ENCODE measurements at regions not wholly inside any gene's neighbourhood (a gene's known extent, or its start where the extent isn't known, plus 50 kb on each side); places are given as distances from the start of the nearest gene placed in this dataset.

GRCh38 chr18:46297621-46298020, 193.4 kb downstream of the HAUS1 start:
- DNase-seq, result no peak

- no peak for DNase-seq
These were observed 194.3 kb downstream of the HAUS1 start for GRCh38 chr18:46298511-46298910.

- DNase-seq, result no peak
These were observed 195.4 kb downstream of the HAUS1 start for GRCh38 chr18:46299465-46300008.

DNA sequence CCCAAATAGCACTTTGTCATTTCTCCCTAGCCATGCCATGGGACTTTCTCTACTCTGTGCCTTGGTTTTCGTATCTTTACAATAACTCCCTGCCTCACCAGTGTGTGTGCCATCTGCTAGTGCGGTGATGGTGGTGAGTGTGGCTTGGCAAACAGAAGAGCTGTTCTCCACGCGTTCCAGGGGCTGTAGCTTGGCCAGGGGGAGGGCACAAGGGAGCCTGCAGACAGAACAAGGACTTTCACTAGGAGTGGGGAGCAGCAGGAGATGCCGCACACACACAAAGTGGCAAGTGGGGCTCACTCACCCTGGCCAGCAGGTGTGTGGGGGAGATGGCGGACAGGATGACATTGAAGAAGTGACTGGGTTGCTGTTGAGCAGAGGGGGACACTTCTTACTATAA, 196.9 kb downstream of the HAUS1 start:
- DNase-seq, result no peak

GRCh38 chr18:46301571-46301970, 197.4 kb downstream of the HAUS1 start:
- DNase-seq, result no peak

GRCh38 chr18:46302528-46303485, 198.6 kb downstream of the HAUS1 start:
- DNase-seq, result no peak

DNA sequence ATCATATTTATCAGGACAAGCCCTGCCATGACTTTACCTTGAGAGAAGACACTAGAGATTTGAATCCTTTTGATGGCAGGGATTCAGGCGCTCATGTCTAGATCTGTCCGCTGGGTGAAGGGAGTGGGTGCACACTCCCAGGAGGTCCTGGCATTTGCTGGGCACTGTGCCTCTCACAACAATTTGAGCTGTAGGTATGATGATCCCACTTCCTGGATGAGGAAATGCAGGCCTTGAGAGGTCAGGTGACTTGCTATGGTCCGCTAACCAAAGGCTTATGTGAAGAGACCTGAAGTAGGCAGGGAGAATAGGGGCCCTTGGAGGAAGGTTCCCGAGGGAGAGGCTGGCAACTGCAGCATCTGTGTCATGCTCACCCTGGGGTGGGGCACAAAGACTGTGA, 206.1 kb downstream of the HAUS1 start:
- no peak for DNase-seq

DNA sequence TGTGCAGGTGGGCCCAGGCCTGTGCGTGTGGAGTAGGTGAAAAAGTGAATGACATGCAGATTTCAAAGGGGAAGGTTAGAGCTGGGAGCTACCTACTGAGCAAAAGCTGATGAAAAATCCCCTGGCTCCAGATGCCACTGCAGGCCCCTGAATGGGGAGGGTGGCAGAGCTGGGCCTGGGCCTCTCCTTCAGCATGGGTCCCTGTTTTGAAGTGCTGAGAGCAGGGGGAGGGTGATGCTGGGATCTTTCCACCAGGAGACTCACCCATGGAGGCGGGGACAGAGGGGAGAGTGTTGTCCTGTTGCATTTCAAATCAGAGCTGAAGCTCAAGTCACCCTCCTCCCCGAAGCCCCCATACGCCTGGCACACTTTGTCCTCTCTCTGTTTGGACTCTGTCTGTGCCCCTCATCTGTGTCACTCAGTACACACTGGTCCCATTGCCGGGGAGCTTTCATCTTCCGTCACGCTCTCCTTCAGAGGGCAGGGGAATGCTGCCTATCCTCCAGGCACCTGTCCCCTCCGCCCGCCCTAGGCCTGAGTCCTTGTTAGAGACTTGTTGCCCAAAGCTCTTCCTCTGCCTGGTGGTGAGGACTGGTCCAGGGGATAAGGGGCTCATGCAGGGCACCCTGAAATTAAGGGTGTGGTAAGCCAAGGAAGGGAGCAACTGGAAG, 206.6 kb downstream of the HAUS1 start:
- no peak for DNase-seq

GRCh38 chr18:46311491-46311890, 207.3 kb downstream of the HAUS1 start:
- no peak for DNase-seq

- no peak for DNase-seq
These were observed 208.0 kb downstream of the HAUS1 start for GRCh38 chr18:46312221-46312620.

- no peak for DNase-seq
These were observed 209.3 kb downstream of the HAUS1 start for GRCh38 chr18:46313521-46313920.

DNA sequence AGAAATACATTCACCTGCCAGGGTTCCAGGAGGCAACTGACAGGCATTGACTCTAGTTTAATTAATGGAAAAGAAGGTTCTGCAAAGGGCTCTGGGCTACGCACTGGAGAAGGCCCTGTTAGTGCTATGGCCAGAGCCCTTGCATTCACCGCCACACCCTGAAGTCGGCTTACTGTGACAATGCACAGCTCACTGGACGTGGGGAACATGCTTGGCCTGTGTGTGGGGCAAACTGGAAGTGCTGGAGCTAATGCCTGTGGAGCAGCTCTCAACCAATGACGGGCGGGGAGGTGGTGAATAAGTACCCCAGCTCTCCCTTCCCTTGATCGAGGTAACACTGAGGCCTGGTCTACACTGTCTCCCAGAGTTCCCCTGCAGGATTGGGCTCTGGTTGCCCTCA, 209.8 kb downstream of the HAUS1 start:
- DNase-seq, result no peak

GRCh38 chr18:46315161-46315560, 211.0 kb downstream of the HAUS1 start:
- DNase-seq, result no peak

DNA sequence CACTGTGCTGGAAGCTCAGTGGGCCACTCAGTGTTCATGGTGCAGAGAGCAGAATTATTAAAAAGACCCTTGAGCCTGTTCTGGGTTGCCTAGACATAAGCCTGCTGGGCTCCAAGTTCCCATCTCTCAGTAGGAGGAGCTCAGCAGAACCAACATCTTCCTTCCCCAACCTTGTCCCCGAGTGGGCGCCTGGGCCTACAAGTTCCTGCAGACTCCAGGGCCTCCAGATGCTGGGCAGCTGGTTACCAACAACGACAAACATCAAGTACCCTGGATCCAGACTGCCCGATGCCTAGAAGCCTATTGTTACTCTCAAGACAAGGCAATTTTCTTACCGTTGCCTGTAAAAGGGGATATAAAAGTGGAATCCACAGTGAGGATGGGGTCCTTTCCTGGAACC, 214.2 kb downstream of the HAUS1 start:
- DNase-seq, result no peak

DNA sequence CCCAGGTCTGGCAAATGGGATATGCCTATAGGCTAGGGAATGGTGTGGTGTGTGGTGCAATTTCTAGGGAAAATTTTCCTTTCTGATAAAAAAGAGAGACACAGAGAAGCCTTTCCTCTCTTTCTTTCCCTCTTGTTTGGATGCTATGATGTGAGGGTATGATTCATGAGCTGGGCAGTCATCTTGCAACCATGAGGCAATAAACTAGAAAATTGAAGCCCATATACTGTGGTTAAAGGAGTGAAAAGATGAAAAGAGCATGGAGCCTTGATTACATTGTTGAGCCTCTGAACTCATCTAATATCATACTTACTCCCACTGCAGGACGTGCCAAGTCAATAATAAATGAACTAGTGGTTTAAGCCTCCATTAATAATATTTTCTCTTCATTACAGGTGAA, 215.6 kb downstream of the HAUS1 start:
- no peak for DNase-seq

DNA sequence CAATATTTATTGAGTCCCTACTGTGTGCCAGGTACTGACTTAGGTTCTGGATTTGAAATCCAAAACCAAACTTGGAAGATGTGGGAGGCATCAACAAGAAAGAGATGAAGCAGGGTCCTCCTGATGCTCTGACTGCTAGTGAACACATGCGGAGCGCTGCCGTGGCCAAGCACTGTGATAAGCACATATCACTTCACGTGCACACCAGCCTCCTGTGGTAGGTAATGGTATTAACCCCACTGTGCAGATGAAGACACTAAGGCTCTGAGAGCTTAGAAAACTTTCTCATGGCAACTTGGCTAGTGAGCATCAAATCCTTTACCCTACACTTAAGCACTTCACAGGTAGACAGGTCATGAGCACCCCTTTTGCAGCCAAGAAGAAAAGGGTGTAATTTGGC, 216.1 kb downstream of the HAUS1 start:
- DNase-seq, result no peak

GRCh38 chr18:46320928-46321711, 216.9 kb downstream of the HAUS1 start:
- no peak for DNase-seq

GRCh38 chr18:46321955-46322354, 217.8 kb downstream of the HAUS1 start:
- DNase-seq, result no peak

GRCh38 chr18:46322411-46322891, 218.3 kb downstream of the HAUS1 start:
- no peak for DNase-seq

GRCh38 chr18:46322941-46323340, 218.8 kb downstream of the HAUS1 start:
- DNase-seq, result no peak

DNA sequence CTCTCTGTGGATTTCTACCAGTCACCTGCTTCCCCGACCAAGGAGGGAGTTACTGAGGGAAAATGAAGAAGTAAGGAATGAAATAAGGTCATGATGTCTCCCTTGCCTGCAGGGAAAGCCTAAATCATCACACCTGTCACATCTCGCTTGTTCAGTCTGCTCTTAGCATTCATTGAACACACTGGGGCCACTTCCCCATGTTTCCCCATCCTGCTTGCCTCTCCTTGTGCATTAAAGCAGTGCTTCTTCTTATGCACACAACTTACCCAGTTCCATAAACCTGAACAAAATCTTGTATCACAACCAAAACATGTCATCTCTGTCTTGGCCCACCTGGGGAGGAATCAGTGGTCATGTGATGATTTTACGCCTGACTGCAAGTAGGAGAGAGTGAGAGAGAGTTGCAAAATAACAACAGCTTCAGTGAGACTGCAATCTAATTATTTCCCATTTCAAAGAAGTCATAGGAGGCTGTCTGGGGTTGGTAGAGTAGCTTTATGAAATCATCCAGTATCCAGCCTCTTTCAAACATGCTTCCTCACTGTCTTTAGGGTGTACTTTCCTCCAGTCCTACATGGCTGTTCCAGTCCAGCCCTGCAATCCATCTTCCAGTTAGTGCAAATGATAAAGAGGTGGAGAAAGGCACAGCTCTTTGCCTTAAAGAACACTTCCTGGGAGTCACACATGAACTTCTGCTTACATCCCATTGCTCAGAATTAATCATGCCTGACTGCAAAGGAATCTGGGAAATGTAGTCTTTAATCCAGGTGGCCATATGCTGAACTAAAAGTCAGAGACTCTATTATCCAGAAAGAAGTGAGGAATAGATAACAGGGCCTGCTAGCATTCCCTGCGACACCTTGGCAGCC, 220.1 kb downstream of the HAUS1 start:
- DNase-seq, result no peak

DNA sequence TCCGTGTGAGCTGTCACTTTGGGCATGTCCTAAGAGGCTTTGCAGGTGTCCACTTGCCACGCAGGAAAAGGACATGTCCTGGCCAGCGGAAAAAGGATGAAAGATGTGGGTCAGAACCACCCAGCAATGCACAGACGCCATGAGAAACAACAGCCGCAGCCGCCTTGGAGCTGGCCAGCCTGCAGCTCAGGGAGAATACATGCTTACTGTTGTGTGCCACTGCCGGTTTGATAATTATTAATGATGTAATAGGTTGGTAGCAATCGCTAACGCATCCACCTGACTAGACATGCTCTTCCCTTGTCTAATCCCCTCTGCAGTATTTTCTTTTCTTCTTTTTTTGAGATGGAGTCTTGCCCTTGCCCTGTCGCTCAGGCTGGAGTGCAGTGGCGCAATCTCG, 221.7 kb downstream of the HAUS1 start:
- no peak for DNase-seq

Data from NCI-H1105 (cell line).